Epithelial cell of esophagus (primary cell): ENCODE measurements at regions not wholly inside any gene's neighbourhood (a gene's known extent, or its start where the extent isn't known, plus 50 kb on each side); places are given as distances from the start of the nearest gene placed in this dataset.
A peak's percentile ranks its signal among the peaks of the same experiment; 100 is the strongest.

Experiments
- DNase-seq: peaks from one replicate; pipeline ENCODE4 v3.0.0; 2010; ENCODE audit warnings: low read depth
- H3K4me3 ChIP-seq: 2 replicates; pipeline ENCODE4 v1.5.1; 2011; ENCODE audit warnings: mild to moderate bottlenecking, low read length, control low read depth
- CTCF ChIP-seq: IDR thresholded peaks from 2 replicates; pipeline ENCODE4 v1.5.1; 2011; ENCODE audit warnings: low read depth, mild to moderate bottlenecking, low read length, control low read depth, inconsistent platforms; ENCODE audit not compliant: insufficient read depth; ENCODE audit errors: missing control alignments

- DNase-seq, result no peak
- TF ChIP-seq CTCF, result no peak
- no peak overlapping the region for H3K4me3 ChIP-seq
These were observed 559.5 kb upstream of the MMS22L start for GRCh38 chr6:97842521-97842920.

GRCh38 chr6:97849390-97849789 is 566.4 kb upstream of the MMS22L start:
- no peak for DNase-seq

GRCh38 chr6:97850458-97851212 is 567.6 kb upstream of the MMS22L start:
- TF ChIP-seq CTCF, result no peak
- no peak overlapping the region for H3K4me3 ChIP-seq
- peak; percentile 20 for DNase-seq

More at GRCh38 chr6:97849390-97849789, 566.4 kb upstream of the MMS22L start:
- TF ChIP-seq CTCF, result no peak
- no peak overlapping the region for H3K4me3 ChIP-seq

GRCh38 chr6:97863697-97864096 is 580.7 kb upstream of the MMS22L start:
- no peak for DNase-seq
- TF ChIP-seq CTCF, result no peak
- no peak overlapping the region for H3K4me3 ChIP-seq

GRCh38 chr6:97864366-97864765 is 581.4 kb upstream of the MMS22L start:
- DNase-seq, result no peak
- no peak overlapping the region for H3K4me3 ChIP-seq
- no peak for TF ChIP-seq CTCF

- no peak overlapping the region for H3K4me3 ChIP-seq
- TF ChIP-seq CTCF, result no peak
- DNase-seq, result peak; percentile 31
These were observed 581.8 kb upstream of the MMS22L start for GRCh38 chr6:97864826-97865225.

GRCh38 chr6:97865612-97866011 is 582.6 kb upstream of the MMS22L start:
- no peak for TF ChIP-seq CTCF
- no peak overlapping the region for H3K4me3 ChIP-seq
- DNase-seq, result peak; percentile 62
